Endometrium (tissue), 2 donors: ENCODE measurements at regions not wholly inside any gene's neighbourhood (a gene's known extent, or its start where the extent isn't known, plus 50 kb on each side); places are given as distances from the start of the nearest gene placed in this dataset.
"Not testable (repeated sequence)": the region's sequence is repeated elsewhere in the genome, so short reads cannot be mapped to it uniquely, and the experiment has no call there.

Source experiments
- FAIRE-seq: peaks from 2 replicates; lab custom pipeline; 2012; peaks lifted over from hg19 to GRCh38; lab: Jason Lieb, UNC
- donor health status: control.
- donor health status: control.

DNA sequence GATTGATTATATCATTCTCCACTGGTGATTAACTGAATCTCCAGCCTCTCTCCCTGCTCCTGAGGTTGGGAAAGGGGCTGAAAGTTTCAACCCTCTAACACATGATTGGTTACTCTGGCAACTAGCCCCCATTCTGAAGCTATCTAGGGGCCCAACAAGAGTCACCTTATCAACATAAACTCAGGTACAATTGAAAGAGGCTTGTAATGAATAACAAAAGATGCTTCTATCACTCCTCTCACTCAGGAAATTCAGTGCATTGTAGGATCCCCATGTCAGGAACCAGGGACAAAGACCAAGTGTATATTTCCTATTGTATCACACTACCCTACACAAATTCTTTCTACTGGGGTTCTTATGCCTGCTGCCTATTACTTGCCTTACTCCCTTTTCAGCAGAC lies 123.9 kb upstream of the SLC13A1 start:
- no peak for FAIRE-seq

- FAIRE-seq: not testable (repeated sequence)
These were observed 121.8 kb upstream of the SLC13A1 start for GRCh38 chr7:123321578-123321977.

DNA sequence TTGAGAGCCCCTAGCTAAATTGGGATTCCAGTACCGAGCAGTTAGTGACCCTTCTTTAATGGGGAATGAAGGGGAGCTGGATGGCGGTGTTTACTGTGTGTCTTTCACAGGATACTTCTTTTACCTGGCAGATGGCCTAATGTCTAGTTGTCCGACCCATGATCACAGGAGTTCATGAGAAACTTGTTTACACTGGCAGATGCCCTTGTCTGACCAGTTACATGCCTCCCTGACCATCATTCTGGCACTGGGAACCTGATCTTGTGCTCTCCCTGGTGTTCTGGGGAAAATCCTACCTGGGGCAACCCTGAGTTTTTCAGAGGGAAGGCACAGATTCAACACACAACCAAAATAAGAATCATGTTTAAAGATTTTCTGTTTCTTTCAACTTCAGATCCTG lies 120.1 kb upstream of the SLC13A1 start:
- FAIRE-seq: no peak

DNA sequence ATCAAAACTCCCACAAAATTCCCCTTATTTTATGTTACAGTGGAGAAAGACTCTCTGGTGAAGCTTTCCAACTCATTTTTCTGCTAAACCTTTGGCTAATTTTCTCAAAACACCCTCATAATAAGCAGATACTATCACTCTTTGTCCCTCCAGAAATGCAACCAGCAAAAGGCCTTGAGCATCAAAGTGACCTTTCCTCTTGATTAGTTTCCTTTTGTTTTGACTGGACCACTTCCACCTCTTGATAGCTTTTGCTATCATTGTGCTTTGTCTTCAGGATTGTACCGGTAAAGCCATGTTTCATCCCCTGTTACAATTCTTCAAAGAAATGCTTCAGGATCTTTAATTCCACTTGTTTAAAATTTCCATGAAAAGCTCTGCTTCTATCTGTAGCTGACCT lies 115.1 kb upstream of the SLC13A1 start:
- no peak for FAIRE-seq

- FAIRE-seq: no peak
These were observed 108.6 kb upstream of the SLC13A1 start for GRCh38 chr7:123308254-123308951.

DNA sequence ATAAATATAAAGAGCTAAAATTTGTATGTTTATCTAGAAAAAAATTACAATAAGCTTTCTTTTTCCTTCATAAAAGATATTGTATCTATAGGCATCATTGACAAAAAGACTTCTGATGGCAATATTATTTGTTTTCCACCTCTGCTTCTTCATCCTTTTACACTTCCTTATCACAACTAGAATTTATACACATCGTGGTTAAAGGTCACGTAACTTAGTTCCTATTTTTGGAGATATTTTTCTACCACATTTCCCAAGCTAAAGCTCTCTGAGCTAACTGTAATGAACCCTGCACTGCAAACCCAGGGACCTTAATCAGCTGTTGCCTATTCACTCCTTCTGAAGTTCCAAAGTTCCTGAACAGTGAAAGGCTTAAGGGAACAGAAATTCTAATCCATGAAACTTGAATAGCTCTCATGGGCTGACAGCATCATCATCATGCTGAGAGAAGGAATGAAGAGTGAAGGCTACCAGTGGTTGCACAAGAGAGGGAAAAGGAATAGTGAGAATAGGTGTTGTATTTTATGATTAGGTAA lies 106.1 kb upstream of the SLC13A1 start:
- FAIRE-seq: no peak

GRCh38 chr7:123303926-123304325 lies 104.2 kb upstream of the SLC13A1 start:
- FAIRE-seq: no peak

DNA sequence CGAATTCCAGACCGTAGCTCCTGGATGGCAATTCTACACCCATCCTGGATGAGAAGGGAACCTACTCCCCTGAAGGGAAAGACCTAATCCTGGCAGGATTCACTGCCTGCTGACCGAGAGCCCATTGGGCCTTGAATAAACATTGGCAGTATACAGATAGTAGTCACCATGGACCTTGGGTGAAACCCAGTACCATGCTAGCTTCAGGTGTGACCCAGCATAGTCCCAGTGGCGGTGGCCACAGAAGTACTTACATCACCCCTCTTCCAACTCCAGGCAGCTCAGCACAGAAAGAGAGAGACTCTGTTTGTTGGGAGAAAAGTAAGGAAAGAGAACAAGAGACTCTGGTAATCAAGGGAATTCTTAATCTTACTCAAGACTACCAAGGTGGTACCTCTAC lies 97.2 kb upstream of the SLC13A1 start:
- FAIRE-seq: no peak

DNA sequence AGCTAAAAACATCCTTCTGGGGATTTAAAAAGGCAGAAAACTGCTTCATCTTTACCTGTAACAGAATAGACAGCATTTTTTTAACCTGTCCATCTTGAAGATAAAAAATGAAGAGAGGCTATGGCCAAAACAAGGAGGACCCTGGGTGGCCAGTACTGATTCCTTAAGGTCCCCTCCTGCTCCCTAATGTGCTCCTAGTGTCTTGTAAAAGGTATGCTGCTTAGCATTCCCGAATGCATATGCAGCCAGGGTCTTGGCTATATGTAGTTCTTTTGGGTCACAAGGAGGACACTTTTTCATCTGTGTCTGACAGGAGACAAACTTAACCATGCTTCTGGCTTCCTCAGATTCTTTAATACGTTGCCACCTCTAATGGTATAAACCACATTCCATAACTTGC lies 93.9 kb upstream of the SLC13A1 start:
- no peak for FAIRE-seq

GRCh38 chr7:123292227-123292626 lies 92.5 kb upstream of the SLC13A1 start:
- FAIRE-seq: no peak

GRCh38 chr7:123289200-123289599 lies 89.4 kb upstream of the SLC13A1 start:
- FAIRE-seq: no peak

GRCh38 chr7:123285076-123285700 lies 85.4 kb upstream of the SLC13A1 start:
- FAIRE-seq: no peak

DNA sequence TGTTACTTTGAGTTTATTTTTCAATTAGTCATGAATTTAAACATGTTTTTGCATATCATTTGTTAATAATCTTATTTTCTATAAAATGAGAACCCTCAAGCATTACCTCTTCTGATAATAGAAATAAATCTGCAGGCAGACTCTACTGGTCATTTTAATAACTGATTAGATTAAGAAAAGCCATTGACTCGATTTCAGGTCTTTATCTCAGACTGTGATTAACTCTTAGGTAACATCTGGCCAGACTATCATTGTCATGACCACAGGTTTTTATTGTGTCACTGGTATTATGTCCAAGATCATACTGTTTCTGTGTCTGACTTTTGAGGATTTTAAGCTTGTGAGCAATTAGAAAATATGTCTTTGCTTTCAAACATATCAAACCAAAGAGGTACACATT lies 83.6 kb upstream of the SLC13A1 start:
- FAIRE-seq: no peak

- no peak for FAIRE-seq
These were observed 82.4 kb upstream of the SLC13A1 start for GRCh38 chr7:123282181-123282580.

- FAIRE-seq: peak; percentile 4
These were observed 80.2 kb upstream of the SLC13A1 start for GRCh38 chr7:123279949-123280348.

- FAIRE-seq: no peak
These were observed 75.4 kb upstream of the SLC13A1 start for GRCh38 chr7:123275036-123275753.

DNA sequence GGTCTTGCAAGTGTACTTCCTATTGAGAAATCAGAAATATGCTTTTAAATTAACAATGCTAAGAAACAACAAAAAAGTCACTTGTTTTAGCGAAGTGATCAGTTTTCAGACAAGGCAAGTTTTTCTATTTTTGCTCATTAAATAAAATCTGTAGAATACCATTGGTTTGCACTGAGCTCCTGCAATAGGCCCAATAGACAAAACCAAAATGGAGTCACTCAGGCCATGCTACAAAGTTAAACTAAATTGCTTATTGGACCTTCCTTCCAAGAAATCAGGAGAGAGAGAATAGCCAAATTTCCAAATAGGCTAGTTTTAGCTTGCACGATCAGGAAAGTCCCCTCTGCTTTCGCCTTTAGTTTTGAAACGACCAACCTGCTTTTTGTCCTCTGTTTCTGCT lies 73.4 kb upstream of the SLC13A1 start:
- no peak for FAIRE-seq

GRCh38 chr7:123271856-123272255 lies 72.1 kb upstream of the SLC13A1 start:
- FAIRE-seq: no peak

- no peak for FAIRE-seq
These were observed 71.5 kb upstream of the SLC13A1 start for GRCh38 chr7:123271231-123271630.

DNA sequence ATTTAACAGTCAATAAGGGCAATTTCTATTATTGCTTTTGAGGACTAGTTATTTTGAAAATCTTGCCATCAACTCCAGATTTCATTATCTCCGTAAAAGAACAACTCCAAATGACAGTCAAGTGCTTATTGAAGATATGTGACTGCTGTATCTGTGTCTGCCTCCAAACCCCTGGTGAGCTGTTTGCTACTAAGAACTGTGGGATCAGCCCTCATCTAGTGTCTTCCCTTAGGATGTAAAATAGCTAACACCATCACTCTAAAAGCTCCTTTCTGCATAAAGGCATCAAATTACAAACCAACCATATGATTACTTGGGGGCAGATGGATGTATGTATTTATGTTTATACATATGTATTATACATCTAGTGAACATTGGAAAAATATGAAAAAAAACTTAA lies 70.8 kb upstream of the SLC13A1 start:
- FAIRE-seq: no peak

- FAIRE-seq: no peak
These were observed 66.1 kb upstream of the SLC13A1 start for GRCh38 chr7:123265853-123266252.

- not testable (repeated sequence) for FAIRE-seq
These were observed 65.1 kb upstream of the SLC13A1 start for GRCh38 chr7:123264820-123265219.

DNA sequence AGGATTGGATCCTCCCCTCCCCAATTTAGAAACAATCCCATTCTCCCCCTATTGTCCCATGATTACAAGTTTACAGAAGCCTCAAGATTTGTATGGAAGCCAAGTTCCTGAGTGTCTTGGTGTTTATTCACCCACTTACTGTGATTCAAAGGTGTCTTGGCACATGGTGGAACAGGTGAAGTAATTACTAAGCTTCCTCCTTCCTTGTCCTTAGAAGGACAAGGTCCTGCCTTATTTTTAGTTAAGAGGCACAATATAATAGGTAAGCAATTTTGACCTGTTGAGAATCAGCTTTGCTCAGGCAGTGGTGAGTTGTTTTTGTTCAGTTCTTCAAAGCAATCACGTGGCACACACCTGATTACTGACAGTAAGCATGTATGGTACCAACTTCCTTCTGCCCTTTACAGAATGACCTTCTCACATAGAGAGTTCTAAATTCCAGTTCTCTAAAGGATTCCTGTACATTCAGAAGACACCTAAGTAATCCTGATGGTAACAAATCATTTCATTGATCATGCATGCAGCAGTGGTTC lies 60.7 kb upstream of the SLC13A1 start:
- FAIRE-seq: no peak
